LNCaP clone FGC (cell line): ENCODE measurements at regions not wholly inside any gene's neighbourhood (a gene's known extent, or its start where the extent isn't known, plus 50 kb on each side); places are given as distances from the start of the nearest gene placed in this dataset.

Experiments used
- DNase-seq: peaks from one replicate; pipeline ENCODE4 v3.0.0-alpha.2; 2011; ENCODE audit warnings: low read depth
- H3K4me3 ChIP-seq: 2 replicates; pipeline ENCODE4 v1.5.1; 2011; ENCODE audit warnings: mild to moderate bottlenecking, low read depth, low read length, control low read depth
- TF ChIP-seq, protein P1 (sequence below): IDR thresholded peaks from 2 replicates; pipeline ENCODE4 v1.5.1; 2012; ENCODE audit warnings: mild to moderate bottlenecking; ENCODE audit not compliant: control insufficient read depth, insufficient read depth; ENCODE audit errors: extremely low read depth

DNA sequence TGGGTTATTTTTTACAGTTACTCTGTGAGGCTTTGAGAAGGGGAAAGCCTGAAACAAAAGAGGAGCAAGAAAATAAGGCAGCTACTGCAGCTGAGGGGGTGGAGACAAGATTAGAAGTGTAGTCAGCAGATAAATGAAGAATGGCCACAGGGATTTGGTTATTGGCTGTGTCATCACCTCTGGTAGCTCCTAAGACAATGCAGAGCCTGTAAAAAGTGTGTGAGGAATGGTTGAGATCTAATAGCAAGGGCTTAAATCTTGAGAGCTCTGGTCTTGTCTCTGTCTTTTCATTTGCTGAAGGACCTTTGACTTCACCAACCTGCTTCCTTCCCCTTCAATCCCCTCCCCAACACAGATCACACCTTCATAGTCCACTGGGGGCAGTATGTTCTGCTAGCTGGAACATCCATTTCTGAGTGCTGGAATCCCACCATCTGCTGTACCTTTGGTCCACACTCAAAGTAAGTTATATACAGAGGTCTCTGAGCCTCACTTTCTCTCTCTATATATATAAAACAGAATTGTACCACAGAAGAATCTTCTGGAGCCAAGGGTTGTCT is 213.7 kb upstream of the ZIC3 start:
- TF ChIP-seq, protein P1, sequence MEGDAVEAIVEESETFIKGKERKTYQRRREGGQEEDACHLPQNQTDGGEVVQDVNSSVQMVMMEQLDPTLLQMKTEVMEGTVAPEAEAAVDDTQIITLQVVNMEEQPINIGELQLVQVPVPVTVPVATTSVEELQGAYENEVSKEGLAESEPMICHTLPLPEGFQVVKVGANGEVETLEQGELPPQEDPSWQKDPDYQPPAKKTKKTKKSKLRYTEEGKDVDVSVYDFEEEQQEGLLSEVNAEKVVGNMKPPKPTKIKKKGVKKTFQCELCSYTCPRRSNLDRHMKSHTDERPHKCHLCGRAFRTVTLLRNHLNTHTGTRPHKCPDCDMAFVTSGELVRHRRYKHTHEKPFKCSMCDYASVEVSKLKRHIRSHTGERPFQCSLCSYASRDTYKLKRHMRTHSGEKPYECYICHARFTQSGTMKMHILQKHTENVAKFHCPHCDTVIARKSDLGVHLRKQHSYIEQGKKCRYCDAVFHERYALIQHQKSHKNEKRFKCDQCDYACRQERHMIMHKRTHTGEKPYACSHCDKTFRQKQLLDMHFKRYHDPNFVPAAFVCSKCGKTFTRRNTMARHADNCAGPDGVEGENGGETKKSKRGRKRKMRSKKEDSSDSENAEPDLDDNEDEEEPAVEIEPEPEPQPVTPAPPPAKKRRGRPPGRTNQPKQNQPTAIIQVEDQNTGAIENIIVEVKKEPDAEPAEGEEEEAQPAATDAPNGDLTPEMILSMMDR: no peak
- no peak overlapping the region for H3K4me3 ChIP-seq
- DNase-seq: no peak

DNA sequence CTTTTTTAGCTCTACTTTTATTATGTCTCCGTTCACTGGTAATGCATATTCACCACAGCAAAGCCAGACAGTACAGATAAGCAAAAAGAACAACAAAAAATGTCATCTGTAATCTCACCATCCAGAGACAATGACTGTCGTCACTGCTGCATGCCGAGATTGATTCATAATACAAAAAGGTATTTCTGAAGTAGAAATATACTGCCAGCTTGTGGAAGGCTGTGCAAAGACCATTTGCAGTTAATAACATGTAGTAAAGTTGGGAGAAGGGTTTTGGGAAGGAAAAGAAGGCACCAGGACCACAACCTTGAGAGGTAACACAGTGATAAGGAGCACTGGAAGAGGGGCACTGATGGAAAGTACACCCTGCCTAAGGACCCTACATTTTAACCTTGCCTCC is 223.0 kb upstream of the ZIC3 start:
- DNase-seq: no peak
- TF ChIP-seq, protein P1: no peak
- no peak overlapping the region for H3K4me3 ChIP-seq

DNA sequence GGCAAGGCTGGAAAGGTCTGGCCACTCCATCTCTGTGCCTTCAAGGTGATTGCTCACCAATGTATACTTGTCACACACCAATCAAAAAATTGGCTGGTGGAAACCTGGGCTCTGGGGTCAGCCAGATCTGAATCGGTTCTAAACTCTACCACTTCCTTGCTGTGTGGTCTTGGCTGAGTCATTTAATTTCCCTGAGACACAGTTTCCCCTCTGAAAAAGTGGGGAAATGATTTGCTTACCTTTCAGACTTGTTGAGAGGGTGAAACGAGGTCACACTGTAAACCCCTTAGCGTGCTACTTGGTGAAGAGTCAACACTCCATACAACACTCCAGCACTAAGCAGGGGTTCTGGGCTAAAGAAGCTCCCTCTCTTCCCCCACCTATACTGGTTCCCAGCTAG is 252.3 kb upstream of the ZIC3 start:
- no peak for DNase-seq
- TF ChIP-seq, protein P1: no peak

GRCh38 chrX:137305404-137305803 is 260.5 kb upstream of the ZIC3 start:
- no peak for DNase-seq
- TF ChIP-seq, protein P1: no peak
- H3K4me3 ChIP-seq: no peak overlapping the region

More for the DNA sequence above, 252.3 kb upstream of the ZIC3 start:
- no peak overlapping the region for H3K4me3 ChIP-seq

GRCh38 chrX:137297167-137297566 is 263.4 kb upstream of the GPR101 start:
- H3K4me3 ChIP-seq: no peak overlapping the region
- TF ChIP-seq, protein P1: no peak
- DNase-seq: no peak

- DNase-seq: no peak
- TF ChIP-seq, protein P1: no peak
- no peak overlapping the region for H3K4me3 ChIP-seq
Measured at GRCh38 chrX:137290011-137290410, 256.2 kb upstream of the GPR101 start.

DNA sequence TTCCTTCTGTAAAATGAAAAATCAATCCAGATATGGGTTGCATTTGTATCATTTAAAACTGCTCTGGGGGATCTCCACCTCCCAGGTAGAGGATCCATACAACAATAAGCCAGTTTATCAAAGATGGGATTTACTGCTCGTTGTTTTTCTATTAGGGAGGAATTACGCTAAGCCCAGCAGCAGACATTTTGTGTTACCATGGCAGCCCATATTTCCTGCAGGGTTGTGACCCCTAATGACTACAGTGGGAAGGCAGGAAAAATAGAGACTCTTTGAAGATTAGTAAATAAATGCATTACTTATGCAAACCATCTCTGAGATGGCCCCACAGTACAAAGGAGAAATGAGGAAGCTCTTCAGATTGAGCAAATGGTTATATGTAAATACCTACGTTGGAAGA is 253.4 kb upstream of the GPR101 start:
- TF ChIP-seq, protein P1: no peak
- H3K4me3 ChIP-seq: no peak overlapping the region
- no peak for DNase-seq
